ENCODE measurements at regions not wholly inside any gene's neighbourhood (a gene's known extent, or its start where the extent isn't known, plus 50 kb on each side); places are given as distances from the start of the nearest gene placed in this dataset.

- DNase-seq: no peak
- no peak overlapping the region for H3K4me2 ChIP-seq (ENCODE audit: low read length)
Observed at GRCh38 chr4:174066611-174067205, 216.8 kb downstream of the FBXO8 start.

GRCh38 chr4:174062831-174063230, 220.6 kb downstream of the FBXO8 start:
- Histone ChIP-seq H3K4ac (ENCODE audit: low read depth, low read length) (no peak overlapping the region), H3K79me1 (ENCODE audit: low read length) (no peaks in the 10 kb centered on the region), H3K56ac (ENCODE audit: low read length) (no peak overlapping the region), H4K8ac (ENCODE audit: low read depth, low read length) (no peak overlapping the region), H2BK5ac (ENCODE audit: low read length) (no peak overlapping the region), H3K4me1 (ENCODE audit: control insufficient read depth, low read depth, low read length) (no peaks in the 10 kb centered on the region), H3K36me3 (ENCODE audit: control insufficient read depth, insufficient read depth, low read length) (no peaks in the 10 kb centered on the region), H3K27ac (ENCODE audit: low read depth, low read length) (no peak overlapping the region), H3K27me3 (ENCODE audit: insufficient read depth, low read length, poor library complexity) (no peaks in the 10 kb centered on the region), H3K4me2 (ENCODE audit: low read length) (no peak overlapping the region), H4K5ac (ENCODE audit: low read length) (no peak overlapping the region), H3K9ac (ENCODE audit: low read length) (no peak overlapping the region), H3K79me2 (ENCODE audit: control insufficient read depth, insufficient read depth, low read length) (no peaks in the 10 kb centered on the region), H2BK15ac (replicated peaks; ENCODE audit: low read depth) (no peak overlapping the region), H2BK120ac (ENCODE audit: low read depth, low read length) (no peak overlapping the region), H3K4me3 (ENCODE audit: low read length) (no peak overlapping the region), H2AK5ac (ENCODE audit: low read length) (no peak overlapping the region), H3K23ac (ENCODE audit: low read length) (no peak overlapping the region), H3K18ac (ENCODE audit: low read length) (no peak overlapping the region)
- DNase-seq: no peak

More at GRCh38 chr4:174066611-174067205, 216.8 kb downstream of the FBXO8 start:
- H3K56ac ChIP-seq (ENCODE audit: low read length): no peak overlapping the region
- H2AK5ac ChIP-seq (ENCODE audit: low read length): no peak overlapping the region
- no peaks in the 10 kb centered on the region for H3K79me1 ChIP-seq (ENCODE audit: low read length)
- no peak overlapping the region for H4K5ac ChIP-seq (ENCODE audit: low read length)
- no peaks in the 10 kb centered on the region for H3K4me1 ChIP-seq (ENCODE audit: control insufficient read depth, low read depth, low read length)
- H2BK5ac ChIP-seq (ENCODE audit: low read length): no peak overlapping the region
- no peaks in the 10 kb centered on the region for H3K36me3 ChIP-seq (ENCODE audit: control insufficient read depth, insufficient read depth, low read length)
- H3K79me2 ChIP-seq (ENCODE audit: control insufficient read depth, insufficient read depth, low read length): no peaks in the 10 kb centered on the region
- no peak overlapping the region for H3K27ac ChIP-seq (ENCODE audit: low read depth, low read length)
- no peak overlapping the region for H3K9ac ChIP-seq (ENCODE audit: low read length)
- no peaks in the 10 kb centered on the region for H3K27me3 ChIP-seq (ENCODE audit: insufficient read depth, low read length, poor library complexity)
- WGBS (ENCODE audit: extremely low coverage, insufficient coverage, low lambda C conversion rate): no CpG with 5 or more reads among the region's 3 CpGs
- no peak overlapping the region for H2BK15ac ChIP-seq (replicated peaks; ENCODE audit: low read depth)
- no peak overlapping the region for H3K4me3 ChIP-seq (ENCODE audit: low read length)
- no peak overlapping the region for H4K8ac ChIP-seq (ENCODE audit: low read depth, low read length)
- no peak overlapping the region for H3K23ac ChIP-seq (ENCODE audit: low read length)
- no peak overlapping the region for H3K4ac ChIP-seq (ENCODE audit: low read depth, low read length)
- no peak overlapping the region for H3K18ac ChIP-seq (ENCODE audit: low read length)
- H2BK120ac ChIP-seq (ENCODE audit: low read depth, low read length): no peak overlapping the region

- Histone ChIP-seq H3K23ac (ENCODE audit: low read length) (no peak overlapping the region), H4K5ac (ENCODE audit: low read length) (no peak overlapping the region), H2BK120ac (ENCODE audit: low read depth, low read length) (no peak overlapping the region), H2BK5ac (ENCODE audit: low read length) (no peak overlapping the region), H3K18ac (ENCODE audit: low read length) (no peak overlapping the region), H3K4me1 (ENCODE audit: control insufficient read depth, low read depth, low read length) (no peaks in the 10 kb centered on the region), H4K8ac (ENCODE audit: low read depth, low read length) (no peak overlapping the region), H3K4me3 (ENCODE audit: low read length) (no peak overlapping the region), H3K4ac (ENCODE audit: low read depth, low read length) (no peak overlapping the region), H3K27me3 (ENCODE audit: insufficient read depth, low read length, poor library complexity) (no peaks in the 10 kb centered on the region), H2BK15ac (replicated peaks; ENCODE audit: low read depth) (no peak overlapping the region), H3K79me1 (ENCODE audit: low read length) (no peaks in the 10 kb centered on the region), H3K9ac (ENCODE audit: low read length) (no peak overlapping the region), H3K79me2 (ENCODE audit: control insufficient read depth, insufficient read depth, low read length) (no peaks in the 10 kb centered on the region), H2AK5ac (ENCODE audit: low read length) (no peak overlapping the region), H3K36me3 (ENCODE audit: control insufficient read depth, insufficient read depth, low read length) (no peaks in the 10 kb centered on the region), H3K27ac (ENCODE audit: low read depth, low read length) (no peak overlapping the region), H3K4me2 (ENCODE audit: low read length) (no peak overlapping the region), H3K56ac (ENCODE audit: low read length) (no peak overlapping the region)
- DNase-seq: no peak
- no CpG with 5 or more reads among the region's 2 CpGs for WGBS (ENCODE audit: extremely low coverage, insufficient coverage, low lambda C conversion rate)
Observed at GRCh38 chr4:174061026-174061425, 222.4 kb downstream of the FBXO8 start.

GRCh38 chr4:174058846-174059245, 224.6 kb downstream of the FBXO8 start:
- Histone ChIP-seq H4K8ac (ENCODE audit: low read depth, low read length) (no peak overlapping the region), H3K36me3 (ENCODE audit: control insufficient read depth, insufficient read depth, low read length) (no peaks in the 10 kb centered on the region), H2BK5ac (ENCODE audit: low read length) (no peak overlapping the region), H3K79me1 (ENCODE audit: low read length) (no peaks in the 10 kb centered on the region), H3K27ac (ENCODE audit: low read depth, low read length) (no peak overlapping the region), H3K4me1 (ENCODE audit: control insufficient read depth, low read depth, low read length) (no peaks in the 10 kb centered on the region), H4K5ac (ENCODE audit: low read length) (no peak overlapping the region), H2BK15ac (replicated peaks; ENCODE audit: low read depth) (no peak overlapping the region), H3K4me2 (ENCODE audit: low read length) (no peak overlapping the region), H3K9ac (ENCODE audit: low read length) (no peak overlapping the region), H3K56ac (ENCODE audit: low read length) (no peak overlapping the region), H2BK120ac (ENCODE audit: low read depth, low read length) (no peak overlapping the region), H2AK5ac (ENCODE audit: low read length) (no peak overlapping the region), H3K23ac (ENCODE audit: low read length) (no peak overlapping the region), H3K18ac (ENCODE audit: low read length) (no peak overlapping the region), H3K27me3 (ENCODE audit: insufficient read depth, low read length, poor library complexity) (no peaks in the 10 kb centered on the region), H3K79me2 (ENCODE audit: control insufficient read depth, insufficient read depth, low read length) (no peaks in the 10 kb centered on the region), H3K4me3 (ENCODE audit: low read length) (no peak overlapping the region), H3K4ac (ENCODE audit: low read depth, low read length) (no peak overlapping the region)
- DNase-seq: no peak

GRCh38 chr4:174056959-174057358, 226.5 kb downstream of the FBXO8 start:
- no peak overlapping the region for H4K8ac ChIP-seq (ENCODE audit: low read depth, low read length)

GRCh38 chr4:174055344-174055743, 228.1 kb downstream of the FBXO8 start:
- H3K27ac ChIP-seq (ENCODE audit: low read depth, low read length): no peak overlapping the region
- H2AK5ac ChIP-seq (ENCODE audit: low read length): no peak overlapping the region
- H3K9ac ChIP-seq (ENCODE audit: low read length): no peak overlapping the region
- no peak overlapping the region for H4K8ac ChIP-seq (ENCODE audit: low read depth, low read length)
- no peak overlapping the region for H2BK120ac ChIP-seq (ENCODE audit: low read depth, low read length)
- no peak for DNase-seq
- H3K4ac ChIP-seq (ENCODE audit: low read depth, low read length): no peak overlapping the region
- H3K79me1 ChIP-seq (ENCODE audit: low read length): no peaks in the 10 kb centered on the region
- H3K56ac ChIP-seq (ENCODE audit: low read length): no peak overlapping the region
- H2BK5ac ChIP-seq (ENCODE audit: low read length): no peak overlapping the region
- no CpG with 5 or more reads among the region's 4 CpGs for WGBS (ENCODE audit: extremely low coverage, insufficient coverage, low lambda C conversion rate)
- H3K4me1 ChIP-seq (ENCODE audit: control insufficient read depth, low read depth, low read length): no peaks in the 10 kb centered on the region
- H3K4me3 ChIP-seq (ENCODE audit: low read length): no peak overlapping the region
- H4K5ac ChIP-seq (ENCODE audit: low read length): no peak overlapping the region
- no peaks in the 10 kb centered on the region for H3K27me3 ChIP-seq (ENCODE audit: insufficient read depth, low read length, poor library complexity)
- no peaks in the 10 kb centered on the region for H3K79me2 ChIP-seq (ENCODE audit: control insufficient read depth, insufficient read depth, low read length)
- no peak overlapping the region for H2BK15ac ChIP-seq (replicated peaks; ENCODE audit: low read depth)
- no peak overlapping the region for H3K4me2 ChIP-seq (ENCODE audit: low read length)
- no peak overlapping the region for H3K18ac ChIP-seq (ENCODE audit: low read length)
- no peak overlapping the region for H3K23ac ChIP-seq (ENCODE audit: low read length)
- no peaks in the 10 kb centered on the region for H3K36me3 ChIP-seq (ENCODE audit: control insufficient read depth, insufficient read depth, low read length)

More at GRCh38 chr4:174056959-174057358, 226.5 kb downstream of the FBXO8 start:
- Histone ChIP-seq H2AK5ac (ENCODE audit: low read length) (no peak overlapping the region), H2BK15ac (replicated peaks; ENCODE audit: low read depth) (no peak overlapping the region), H3K79me2 (ENCODE audit: control insufficient read depth, insufficient read depth, low read length) (no peaks in the 10 kb centered on the region), H3K27me3 (ENCODE audit: insufficient read depth, low read length, poor library complexity) (no peaks in the 10 kb centered on the region), H3K56ac (ENCODE audit: low read length) (no peak overlapping the region), H3K79me1 (ENCODE audit: low read length) (no peaks in the 10 kb centered on the region), H2BK5ac (ENCODE audit: low read length) (no peak overlapping the region), H3K4me3 (ENCODE audit: low read length) (no peak overlapping the region), H3K9ac (ENCODE audit: low read length) (no peak overlapping the region), H2BK120ac (ENCODE audit: low read depth, low read length) (no peak overlapping the region), H4K5ac (ENCODE audit: low read length) (no peak overlapping the region), H3K27ac (ENCODE audit: low read depth, low read length) (no peak overlapping the region), H3K4ac (ENCODE audit: low read depth, low read length) (no peak overlapping the region), H3K23ac (ENCODE audit: low read length) (no peak overlapping the region), H3K18ac (ENCODE audit: low read length) (no peak overlapping the region), H3K36me3 (ENCODE audit: control insufficient read depth, insufficient read depth, low read length) (no peaks in the 10 kb centered on the region), H3K4me2 (ENCODE audit: low read length) (no peak overlapping the region), H3K4me1 (ENCODE audit: control insufficient read depth, low read depth, low read length) (no peaks in the 10 kb centered on the region)
- no peak for DNase-seq
- WGBS (ENCODE audit: extremely low coverage, insufficient coverage, low lambda C conversion rate): no CpG with 5 or more reads among the region's 3 CpGs
